ENCODE measurements at regions not wholly inside any gene's neighbourhood (a gene's known extent, or its start where the extent isn't known, plus 50 kb on each side); places are given as distances from the start of the nearest gene placed in this dataset.

- no peak for TF ChIP-seq EZH2 (IDR thresholded peaks at IDR 0.05; ENCODE audit: insufficient read depth, poor library complexity, severe bottlenecking)
- no peak for TF ChIP-seq EZH2phosphoT487 (IDR thresholded peaks at IDR 0.05; ENCODE audit: insufficient read depth, low read depth)
Observed at GRCh38 chr5:15993919-15994318, 185.7 kb downstream of the MARCHF11 start.

All from GM23248 (cell line).